A549 (cell line): ENCODE measurements at regions not wholly inside any gene's neighbourhood (a gene's known extent, or its start where the extent isn't known, plus 50 kb on each side); places are given as distances from the start of the nearest gene placed in this dataset.
"Not testable (repeated sequence)": the region's sequence is repeated elsewhere in the genome, so short reads cannot be mapped to it uniquely, and the experiment has no call there.

ENCODE experiments used
- ATAC-seq, 2 experiments: fragments of 200-7000 bp in 1 of 2; fragments of >200 bp in 1 of 2; cut with Nextera tagmentation in 1 of 2; cut with Tn5 transposase in 1 of 2; 3 replicates each; pipeline versions ENCODE4 v1.8.0 to v1.9.1; 2018 to 2020; ENCODE audit warnings: mild to moderate bottlenecking in 1 of 2, moderate library complexity in 1 of 2
- CTCF ChIA-PET: fragments of 300-600 bp; sonication (Branson Sonifier 250); formaldehyde crosslinking; extraction: SDS; loops from one replicate; lab custom pipeline; 2021; ENCODE audit warnings: antibody characterized with exemption, inconsistent platforms; lab: Yijun Ruan, JAX
- POLR2A ChIA-PET: fragments of 350-600 bp; formaldehyde crosslinking; extraction: SDS; loops from one replicate; lab custom pipeline; 2021; ENCODE audit warnings: antibody characterized with exemption, inconsistent platforms; lab: Yijun Ruan, JAX
- DNase-seq, 2 experiments: peaks; one replicate each; pipeline versions ENCODE4 v3.0.0 to v3.0.0-alpha.2; 2011 to 2016; ENCODE audit warnings: low read depth in 1 of 2, low spot score in 1 of 2
- FAIRE-seq: peaks from 2 replicates; lab custom pipeline; 2011; peaks lifted over from hg19 to GRCh38; lab: Jason Lieb, UNC
- H3K27ac ChIP-seq, 2 experiments: fragments of >200 bp; sonication (Bioruptor Twin); formaldehyde crosslinking; 3 replicates each; pipeline ENCODE4 v1.5.1; 2016 to 2017
- H3K4me1 ChIP-seq: fragments of >200 bp; sonication (Bioruptor Twin); formaldehyde crosslinking; 3 replicates; pipeline ENCODE4 v1.6.1; 2016
- H3K4me2 ChIP-seq: fragments of >200 bp; sonication (Bioruptor Twin); formaldehyde crosslinking; 3 replicates; pipeline ENCODE4 v1.6.1; 2016
- H3K4me3 ChIP-seq: fragments of >200 bp; sonication (Bioruptor Twin); formaldehyde crosslinking; 3 replicates; pipeline ENCODE4 v1.5.1; 2016
- H3K9me3 ChIP-seq: fragments of >200 bp; sonication (Bioruptor Twin); formaldehyde crosslinking; 3 replicates; pipeline ENCODE4 v1.6.1; 2016
- BCL3 ChIP-seq: fragments of >200 bp; sonication (Bioruptor Twin); formaldehyde crosslinking; IDR thresholded peaks from 3 replicates; pipeline ENCODE4 v1.6.1; 2016
- CEBPB ChIP-seq, 2 experiments: fragments of >200 bp in 1 of 2; sonication (Bioruptor Twin) in 1 of 2; formaldehyde crosslinking in 1 of 2; IDR thresholded peaks; 2 replicates each; pipeline ENCODE4 v1.6.1; 2012 to 2016
- CTCF ChIP-seq: fragments of >200 bp; sonication (Bioruptor Twin); formaldehyde crosslinking; IDR thresholded peaks from 3 replicates; pipeline ENCODE4 v1.5.1; 2016
- EHMT2 ChIP-seq: fragments of 200-600 bp; sonication (generic); IDR thresholded peaks from 2 replicates; pipeline ENCODE4 v1.6.1; 2016; ENCODE audit warnings: antibody characterized with exemption, low read depth, mild to moderate bottlenecking, moderate library complexity
- ESRRA ChIP-seq: fragments of 150-350 bp; IDR thresholded peaks from 2 replicates; pipeline ENCODE4 v1.6.1; 2014; ENCODE audit warnings: mild to moderate bottlenecking, low read length, borderline replicate concordance
- HOXB5 ChIP-seq: fragments of 250-450 bp; sonication (Bioruptor Pico); IDR thresholded peaks from 2 replicates; pipeline ENCODE4 v1.5.0; 2020; ENCODE audit warnings: mild to moderate bottlenecking, moderate library complexity
- MYC ChIP-seq: IDR thresholded peaks from 2 replicates; pipeline ENCODE4 v1.6.1; 2012; ENCODE audit warnings: mild to moderate bottlenecking, inconsistent platforms, low read length, improper control_type of control experiment, borderline replicate concordance
- NR3C1 ChIP-seq: fragments of >200 bp; sonication (Bioruptor Twin); formaldehyde crosslinking; IDR thresholded peaks from 3 replicates; pipeline ENCODE4 v1.6.1; 2017
- POLR2A ChIP-seq: IDR thresholded peaks from 2 replicates; pipeline ENCODE4 v1.6.1; 2012; ENCODE audit warnings: mild to moderate bottlenecking, low read length
- SREBF2 ChIP-seq: fragments of 450-650 bp; IDR thresholded peaks from 2 replicates; pipeline ENCODE4 v1.6.1; 2014; ENCODE audit warnings: mild to moderate bottlenecking, moderate library complexity
- TP53 ChIP-seq: fragments of 250-450 bp; sonication (Bioruptor Pico); IDR thresholded peaks from 2 replicates; pipeline ENCODE4 v1.5.0; 2021; ENCODE audit warnings: mild to moderate bottlenecking, moderate library complexity
- USF2 ChIP-seq: fragments of 450-650 bp; IDR thresholded peaks from 2 replicates; pipeline ENCODE4 v1.6.1; 2014; ENCODE audit warnings: antibody characterized with exemption
- ZC3H11A ChIP-seq: fragments of 450-650 bp; IDR thresholded peaks from 2 replicates; pipeline ENCODE4 v1.6.1; 2014; ENCODE audit warnings: antibody characterized with exemption, mild to moderate bottlenecking
- ZNF302 ChIP-seq: fragments of 250-450 bp; sonication (Bioruptor Pico); IDR thresholded peaks from 2 replicates; pipeline ENCODE4 v1.9.0; 2021; ENCODE audit warnings: inconsistent platforms, mild to moderate bottlenecking, moderate library complexity
- WGBS: methylation state at CpG from one replicate; pipeline ENCODE4 v1.1.6; 2017; ENCODE audit errors: missing lambda C conversion rate; 5-methylcytosine and 5-hydroxymethylcytosine counted together
- TF ChIP-seq, protein P1 (sequence below): fragments of 150-350 bp; IDR thresholded peaks from 2 replicates; pipeline ENCODE4 v1.6.1; 2014; ENCODE audit warnings: low read depth, mild to moderate bottlenecking, low read length
- TF ChIP-seq, protein P2 (sequence below): fragments of 250-450 bp; sonication (Bioruptor Pico); IDR thresholded peaks from 2 replicates; pipeline ENCODE4 v1.5.0; 2020; ENCODE audit warnings: low read depth, mild to moderate bottlenecking, moderate library complexity

GRCh38 chr12:34223640-34224039 lies 201.3 kb downstream of the ALG10 start (continued):
- TF ChIP-seq BCL3 (no peak), ESRRA (no peak), EHMT2 (no peak)

GRCh38 chr12:34226044-34226443 lies 203.7 kb downstream of the ALG10 start:
- DNase-seq, FAIRE-seq, H3K4me1 ChIP-seq, H3K4me3 ChIP-seq, POLR2A ChIA-PET, H3K4me2 ChIP-seq, H3K9me3 ChIP-seq, H3K27ac ChIP-seq, ATAC-seq, CTCF ChIA-PET: not testable (repeated sequence)

DNA sequence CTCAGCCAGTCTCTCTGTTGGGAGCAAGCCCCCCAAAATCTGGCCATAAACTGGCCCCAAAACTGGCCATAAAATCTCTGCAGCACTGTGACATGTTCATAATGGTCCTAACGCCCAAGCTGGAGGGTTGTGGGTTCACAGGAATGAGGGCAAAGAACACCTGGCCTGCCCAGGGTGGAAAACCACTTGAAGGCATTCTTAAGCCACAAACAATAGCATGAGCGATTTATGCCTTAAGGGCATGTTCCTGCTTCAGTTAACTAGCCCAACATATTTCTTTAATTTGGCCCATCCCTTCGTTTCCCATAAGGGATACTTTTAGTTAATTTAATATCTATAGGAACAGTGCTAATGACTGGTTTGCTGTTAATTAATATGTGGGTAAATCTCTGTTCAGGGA lies 205.8 kb downstream of the ALG10 start:
- FAIRE-seq, H3K27ac ChIP-seq, H3K4me1 ChIP-seq, H3K4me2 ChIP-seq, H3K9me3 ChIP-seq, H3K4me3 ChIP-seq, POLR2A ChIA-PET, ATAC-seq, DNase-seq: not testable (repeated sequence)
- CTCF ChIA-PET, result interaction anchor here (1.3 kb wide), 1 partner anchor 105 kb away, joined by 5 read pairs; no protein-coding TSS in a partner anchor
- 3% methylated on average over 3 of the region's 3 CpGs for WGBS

- CTCF ChIA-PET, result interaction anchor here (0.6 to 1.3 kb wide), 2 partner anchors 29 to 106 kb away, joined by 4 to 5 read pairs; no protein-coding TSS in a partner anchor
- peak; percentile 52 for TF ChIP-seq ZC3H11A
These were observed 206.7 kb downstream of the ALG10 start for GRCh38 chr12:34229033-34229432.

GRCh38 chr12:34233618-34234017 lies 211.3 kb downstream of the ALG10 start:
- TF ChIP-seq USF2 (no peak), CEBPB (IDR thresholded peaks at IDR 0.05) (no peak), SREBF2 (no peak), POLR2A (no peak)
- ChIA-PET POLR2A (no interaction called here), CTCF (no interaction called here)
- Histone ChIP-seq H3K4me1 (no peaks in the 10 kb centered on the region), H3K9me3 (no peaks in the 10 kb centered on the region), H3K4me3 (no peak overlapping the region), H3K27ac (no peak overlapping the region), H3K4me2 (no peak overlapping the region)
- no peak for ATAC-seq
- no peak for FAIRE-seq
- 63% methylated on average over 5 of the region's 5 CpGs for WGBS
- no peak for DNase-seq

More at GRCh38 chr12:34229033-34229432, 206.7 kb downstream of the ALG10 start:
- H3K9me3 ChIP-seq, H3K4me1 ChIP-seq, ATAC-seq, FAIRE-seq, POLR2A ChIA-PET, H3K4me3 ChIP-seq, DNase-seq, H3K27ac ChIP-seq, H3K4me2 ChIP-seq: not testable (repeated sequence)
- WGBS, result 49% methylated on average over 2 of the region's 2 CpGs

DNA sequence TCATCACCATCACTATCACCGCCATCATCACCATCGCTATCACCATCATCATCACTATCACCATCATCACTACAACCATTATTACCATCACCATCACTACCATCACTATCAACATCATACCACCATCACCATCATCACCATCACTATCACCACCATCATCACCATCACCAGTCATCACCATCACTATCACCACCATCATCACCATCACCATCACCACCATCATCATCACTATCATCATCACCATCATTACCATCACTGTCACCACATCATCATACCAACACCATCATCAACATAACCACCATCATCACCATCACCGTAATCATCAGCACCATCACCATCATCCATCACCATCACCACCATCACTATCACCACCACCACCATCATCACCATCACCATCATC lies 213.8 kb downstream of the ALG10 start:
- H3K4me2 ChIP-seq, result no peak overlapping the region
- ChIA-PET POLR2A (no interaction called here), CTCF (no interaction called here)
- FAIRE-seq, result peak; percentile 84
- ATAC-seq, result no peak
- H3K4me1 ChIP-seq, result no peaks in the 10 kb centered on the region
- no peak overlapping the region for H3K4me3 ChIP-seq
- DNase-seq, result no peak
- whole genome bisulfite sequencing, result 84% methylated on average over 3 of the region's 3 CpGs
- H3K9me3 ChIP-seq, result no peaks in the 10 kb centered on the region
- no peak overlapping the region for H3K27ac ChIP-seq
- TF ChIP-seq ESRRA (no peak), ZNF302 (CRISPR knock-in tag) (no peak), TP53 (no peak), HOXB5 (no peak), MYC (no peak), USF2 (no peak), BCL3 (no peak), CTCF (no peak), NR3C1 (no peak)
- TF ChIP-seq, protein P1, sequence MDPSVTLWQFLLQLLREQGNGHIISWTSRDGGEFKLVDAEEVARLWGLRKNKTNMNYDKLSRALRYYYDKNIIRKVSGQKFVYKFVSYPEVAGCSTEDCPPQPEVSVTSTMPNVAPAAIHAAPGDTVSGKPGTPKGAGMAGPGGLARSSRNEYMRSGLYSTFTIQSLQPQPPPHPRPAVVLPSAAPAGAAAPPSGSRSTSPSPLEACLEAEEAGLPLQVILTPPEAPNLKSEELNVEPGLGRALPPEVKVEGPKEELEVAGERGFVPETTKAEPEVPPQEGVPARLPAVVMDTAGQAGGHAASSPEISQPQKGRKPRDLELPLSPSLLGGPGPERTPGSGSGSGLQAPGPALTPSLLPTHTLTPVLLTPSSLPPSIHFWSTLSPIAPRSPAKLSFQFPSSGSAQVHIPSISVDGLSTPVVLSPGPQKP, result no peak
- TF ChIP-seq, protein P2, sequence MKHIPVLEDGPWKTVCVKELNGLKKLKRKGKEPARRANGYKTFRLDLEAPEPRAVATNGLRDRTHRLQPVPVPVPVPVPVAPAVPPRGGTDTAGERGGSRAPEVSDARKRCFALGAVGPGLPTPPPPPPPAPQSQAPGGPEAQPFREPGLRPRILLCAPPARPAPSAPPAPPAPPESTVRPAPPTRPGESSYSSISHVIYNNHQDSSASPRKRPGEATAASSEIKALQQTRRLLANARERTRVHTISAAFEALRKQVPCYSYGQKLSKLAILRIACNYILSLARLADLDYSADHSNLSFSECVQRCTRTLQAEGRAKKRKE, result no peak
